Endothelial cell of umbilical vein (primary cell): ENCODE measurements at regions not wholly inside any gene's neighbourhood (a gene's known extent, or its start where the extent isn't known, plus 50 kb on each side); places are given as distances from the start of the nearest gene placed in this dataset.
"Not testable (repeated sequence)": the region's sequence is repeated elsewhere in the genome, so short reads cannot be mapped to it uniquely, and the experiment has no call there.

Experiments used
- BruUV-seq: library from RNA; stranded (reverse); fragments of 400-500 nt; replicated peaks from 2 replicates; lab custom pipeline; 2021; lab: Mats Ljungman, UMichigan
- CTCF ChIA-PET: fragments of 300-600, 350-600 bp; sonication (Branson Sonifier 250); formaldehyde crosslinking; loops from one replicate; lab custom pipeline; 2021; ENCODE audit warnings: antibody characterized with exemption, inconsistent platforms; lab: Charles Lee
- POLR2A ChIA-PET: fragments of 300-600, 350-600 bp; sonication (Branson Sonifier 250); formaldehyde crosslinking; loops from one replicate; lab custom pipeline; 2021; ENCODE audit warnings: antibody characterized with exemption, inconsistent platforms; lab: Charles Lee
- DNase-seq: peaks from one replicate; pipeline ENCODE4 v3.0.0-alpha.2; 2011; ENCODE audit warnings: low read depth, low spot score
- FAIRE-seq: peaks from 2 replicates; lab custom pipeline; 2011; peaks lifted over from hg19 to GRCh38; lab: Jason Lieb, UNC
- H2AFZ ChIP-seq: 2 replicates; pipeline ENCODE4 v1.6.0; 2012; ENCODE audit warnings: low read depth, low read length, control low read depth, inconsistent platforms
- H3K27ac ChIP-seq: 2 replicates; pipeline ENCODE4 v1.5.1; 2011; ENCODE audit warnings: low read depth, mild to moderate bottlenecking, control low read depth, low read length, moderate library complexity; ENCODE audit not compliant: insufficient read depth
- H3K27me3 ChIP-seq, 2 experiments: 2 replicates each; pipeline versions ENCODE4 v1.6.0 to v1.6.1; 2011; ENCODE audit warnings: low read length in 2 of 2, mixed read lengths in 1 of 2; ENCODE audit not compliant: control insufficient read depth in 2 of 2, insufficient read depth in 2 of 2
- H3K36me3 ChIP-seq, 2 experiments: 2 replicates in 1 of 2; 3 replicates in 1 of 2; pipeline ENCODE4 v1.5.1; 2011; ENCODE audit warnings: low read length in 2 of 2, mild to moderate bottlenecking in 1 of 2, moderate library complexity in 1 of 2; ENCODE audit not compliant: control insufficient read depth in 2 of 2, insufficient read depth in 2 of 2; ENCODE audit errors: extremely low read depth in 1 of 2
- H3K4me1 ChIP-seq: 3 replicates; pipeline ENCODE4 v1.5.1; 2011; ENCODE audit warnings: mild to moderate bottlenecking, low read length; ENCODE audit not compliant: control insufficient read depth, insufficient read depth; ENCODE audit errors: extremely low read depth
- H3K4me2 ChIP-seq: 2 replicates; pipeline ENCODE4 v1.6.1; 2011; ENCODE audit warnings: low read length, control low read depth, mixed read lengths; ENCODE audit not compliant: insufficient read depth
- H3K4me3 ChIP-seq, 3 experiments: fragments of 200-600 bp in 1 of 3; sonication (generic), shearing (Covaris generic) in 1 of 3; replicated peaks in 1 of 3; 2 replicates each; pipeline ENCODE4 v1.5.1; 2011 to 2016; ENCODE audit warnings: control low read depth in 3 of 3, low read length in 3 of 3, mild to moderate bottlenecking in 2 of 3, inconsistent platforms in 1 of 3, low read depth in 1 of 3, moderate library complexity in 1 of 3; ENCODE audit not compliant: insufficient read depth in 1 of 3
- H3K79me2 ChIP-seq: 2 replicates; pipeline ENCODE4 v1.6.0; 2012; ENCODE audit warnings: low read length, inconsistent platforms; ENCODE audit not compliant: control insufficient read depth, insufficient read depth
- H3K9ac ChIP-seq: replicated peaks from 2 replicates; pipeline ENCODE3; 2011; ENCODE audit warnings: low read length, control low read depth; ENCODE audit not compliant: insufficient read depth; ENCODE audit errors: extremely low read depth
- H3K9me1 ChIP-seq: replicated peaks from 3 replicates; pipeline ENCODE4 v1.6.0; 2011; ENCODE audit warnings: mild to moderate bottlenecking, low read length; ENCODE audit not compliant: control insufficient read depth, insufficient read depth; ENCODE audit errors: extremely low read depth
- H3K9me3 ChIP-seq: replicated peaks from 2 replicates; pipeline ENCODE4 v1.5.1; 2012; ENCODE audit warnings: low read length, inconsistent platforms; ENCODE audit not compliant: control insufficient read depth, insufficient read depth
- H4K20me1 ChIP-seq: replicated peaks from 2 replicates; pipeline ENCODE3; 2011; ENCODE audit warnings: mild to moderate bottlenecking, low read length; ENCODE audit not compliant: control insufficient read depth, insufficient read depth; ENCODE audit errors: extremely low read depth
- EZH2 ChIP-seq: IDR thresholded peaks from 2 replicates; pipeline ENCODE4 v1.6.1; 2012; ENCODE audit warnings: borderline replicate concordance, low read depth, mild to moderate bottlenecking, moderate library complexity, low read length, inconsistent platforms; ENCODE audit not compliant: severe bottlenecking
- FOS ChIP-seq: IDR thresholded peaks from 2 replicates; pipeline ENCODE4 v1.6.1; 2011; ENCODE audit warnings: mild to moderate bottlenecking, low read length, moderate library complexity, borderline replicate concordance; ENCODE audit not compliant: insufficient read depth
- GATA2 ChIP-seq: IDR thresholded peaks from 2 replicates; pipeline ENCODE4 v1.7.0; 2011; ENCODE audit warnings: low read depth, mild to moderate bottlenecking, moderate library complexity, mixed read lengths, low read length; ENCODE audit not compliant: insufficient read length, insufficient read depth
- JUN ChIP-seq: IDR thresholded peaks from 2 replicates; pipeline ENCODE4 v1.6.1; 2011; ENCODE audit warnings: borderline replicate concordance, low read depth; ENCODE audit not compliant: insufficient read length, insufficient read depth
- POLR2A ChIP-seq: IDR thresholded peaks from 2 replicates; pipeline ENCODE4 v1.6.1; 2012; ENCODE audit warnings: low read depth, mild to moderate bottlenecking, control low read depth, low read length
- POLR2AphosphoS5 ChIP-seq: IDR thresholded peaks from 2 replicates; pipeline ENCODE4 v1.6.1; 2012; ENCODE audit warnings: low read depth, mild to moderate bottlenecking, control low read depth, low read length, moderate library complexity; ENCODE audit not compliant: insufficient read depth
- dilution Hi-C: fragments of 300-500 bp; cut with MboI; formaldehyde crosslinking; loops from one replicate; pipeline ENCODE4 v1.15.0; 2019; ENCODE audit warnings: low sequenced_read_pairs; ENCODE audit not compliant: extremely low pct_ligation_motif_present
- intact Hi-C: fragments of 100-400 bp; cut with micrococcal nuclease; formaldehyde crosslinking; loops from one replicate; pipeline ENCODE4 v1.10.0; 2022
- TF ChIP-seq, protein P1 (sequence below), 2 donors: IDR thresholded peaks; 1 replicate in 1 of 2; 2 replicates in 1 of 2; pipeline ENCODE4 v1.5.1; 2011; ENCODE audit warnings: low read length in 2 of 2, mild to moderate bottlenecking in 2 of 2, moderate library complexity in 2 of 2, control low read depth in 1 of 2, inconsistent platforms in 1 of 2, low read depth in 1 of 2; ENCODE audit not compliant: insufficient read depth in 1 of 2; ENCODE audit errors: extremely low read depth in 1 of 2
- TF ChIP-seq, protein P2 (sequence below): IDR thresholded peaks from 2 replicates; pipeline ENCODE4 v1.6.1; 2011; ENCODE audit not compliant: insufficient read depth, insufficient read length

DNA sequence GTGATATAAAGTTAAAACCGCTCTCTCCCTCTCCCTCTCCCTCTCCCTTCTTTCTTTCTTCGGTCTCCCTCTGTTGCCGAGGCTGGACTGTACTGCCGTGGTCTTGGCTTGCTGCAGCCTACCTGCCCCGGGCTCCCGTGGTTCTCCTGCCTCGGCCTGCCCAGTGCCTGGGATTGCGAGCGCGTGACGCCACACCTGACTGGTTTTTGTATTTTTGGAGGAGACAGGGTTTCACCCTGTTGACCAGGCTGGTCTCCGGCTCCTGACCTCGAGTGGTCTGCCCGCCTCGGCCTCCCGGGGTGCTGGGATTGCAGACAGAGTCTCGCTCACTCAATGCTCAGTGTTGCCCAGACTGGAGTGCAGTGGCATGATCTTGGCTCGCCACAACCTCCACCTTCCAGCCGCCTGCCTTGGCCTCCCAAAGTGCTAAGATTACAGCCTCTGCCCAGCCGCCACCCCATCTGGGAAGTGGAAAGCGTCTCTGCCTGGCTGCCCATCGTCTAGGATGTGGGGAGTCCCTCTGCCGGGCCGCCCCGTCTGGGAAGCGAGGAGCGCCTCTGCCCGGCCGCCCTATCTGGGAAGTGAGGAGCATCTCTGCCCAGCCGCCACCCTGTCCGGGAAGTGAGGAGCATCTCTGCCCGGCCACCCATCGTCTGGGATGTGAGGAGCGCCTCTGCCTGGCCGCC lies 400.5 kb downstream of the CAAP1 start:
- H4K20me1 ChIP-seq, POLR2A ChIA-PET, H3K4me2 ChIP-seq, H3K4me3 ChIP-seq, H3K36me3 ChIP-seq, H3K79me2 ChIP-seq, H2AFZ ChIP-seq, intact Hi-C loops, H3K9ac ChIP-seq, DNase-seq, H3K27me3 ChIP-seq, FAIRE-seq, BruUV-seq, CTCF ChIA-PET, H3K9me3 ChIP-seq, H3K4me1 ChIP-seq, H3K27ac ChIP-seq, dilution Hi-C loops, H3K9me1 ChIP-seq: not testable (repeated sequence)

DNA sequence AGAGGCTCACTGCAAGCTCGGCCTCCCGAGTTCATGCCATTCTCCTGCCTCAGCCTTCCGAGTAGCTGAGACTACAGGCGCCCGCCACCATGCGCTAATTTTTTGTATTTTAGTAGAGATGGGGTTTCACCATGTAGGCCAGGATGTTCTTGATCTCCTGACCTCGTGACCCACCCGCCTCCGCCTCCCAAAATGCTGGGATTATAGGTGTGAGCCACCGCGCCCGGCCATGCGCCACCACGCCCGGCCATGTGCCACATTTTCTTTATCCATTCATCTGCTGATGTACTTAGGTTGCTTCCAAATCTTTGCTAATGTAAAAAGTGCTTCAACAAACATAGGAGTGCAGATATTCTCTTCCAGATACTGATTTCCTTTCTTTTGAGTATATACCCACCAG lies 408.6 kb downstream of the CAAP1 start:
- ChIA-PET CTCF (no interaction called here), POLR2A (no interaction called here)
- Histone ChIP-seq H3K27ac (no peak overlapping the region), H3K4me1 (no peaks in the 10 kb centered on the region), H3K79me2 (no peaks in the 10 kb centered on the region), H3K9me3 (no peaks in the 10 kb centered on the region), H2AFZ (no peak overlapping the region), H4K20me1 (no peaks in the 10 kb centered on the region), H3K27me3 (no peaks in the 10 kb centered on the region), H3K9me1 (no peaks in the 10 kb centered on the region), H3K4me3 (no peak overlapping the region), H3K9ac (no peak overlapping the region), H3K36me3 (no peaks in the 10 kb centered on the region), H3K4me2 (no peak overlapping the region)
- no peak for DNase-seq
- dilution Hi-C loops (no loop called here), intact Hi-C loops (no loop called here)
- BruUV-seq: no TSS peak
- TF ChIP-seq, protein P1, sequence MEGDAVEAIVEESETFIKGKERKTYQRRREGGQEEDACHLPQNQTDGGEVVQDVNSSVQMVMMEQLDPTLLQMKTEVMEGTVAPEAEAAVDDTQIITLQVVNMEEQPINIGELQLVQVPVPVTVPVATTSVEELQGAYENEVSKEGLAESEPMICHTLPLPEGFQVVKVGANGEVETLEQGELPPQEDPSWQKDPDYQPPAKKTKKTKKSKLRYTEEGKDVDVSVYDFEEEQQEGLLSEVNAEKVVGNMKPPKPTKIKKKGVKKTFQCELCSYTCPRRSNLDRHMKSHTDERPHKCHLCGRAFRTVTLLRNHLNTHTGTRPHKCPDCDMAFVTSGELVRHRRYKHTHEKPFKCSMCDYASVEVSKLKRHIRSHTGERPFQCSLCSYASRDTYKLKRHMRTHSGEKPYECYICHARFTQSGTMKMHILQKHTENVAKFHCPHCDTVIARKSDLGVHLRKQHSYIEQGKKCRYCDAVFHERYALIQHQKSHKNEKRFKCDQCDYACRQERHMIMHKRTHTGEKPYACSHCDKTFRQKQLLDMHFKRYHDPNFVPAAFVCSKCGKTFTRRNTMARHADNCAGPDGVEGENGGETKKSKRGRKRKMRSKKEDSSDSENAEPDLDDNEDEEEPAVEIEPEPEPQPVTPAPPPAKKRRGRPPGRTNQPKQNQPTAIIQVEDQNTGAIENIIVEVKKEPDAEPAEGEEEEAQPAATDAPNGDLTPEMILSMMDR (IDR thresholded peaks at IDR 0.05; ENCODE audit: extremely low read depth in 1 of 2, insufficient read depth in 1 of 2, low read depth in 1 of 2, low read length in 2 of 2): no peak
- TF ChIP-seq, protein P2, sequence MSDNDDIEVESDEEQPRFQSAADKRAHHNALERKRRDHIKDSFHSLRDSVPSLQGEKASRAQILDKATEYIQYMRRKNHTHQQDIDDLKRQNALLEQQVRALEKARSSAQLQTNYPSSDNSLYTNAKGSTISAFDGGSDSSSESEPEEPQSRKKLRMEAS: no peak
- no peak for TF ChIP-seq EZH2
- TF ChIP-seq POLR2AphosphoS5: no peak
- TF ChIP-seq GATA2: no peak
- no peak for TF ChIP-seq JUN
- TF ChIP-seq POLR2A: no peak
- TF ChIP-seq FOS: no peak
- no peak for FAIRE-seq
